VCaP (cell line): ENCODE measurements at regions not wholly inside any gene's neighbourhood (a gene's known extent, or its start where the extent isn't known, plus 50 kb on each side); places are given as distances from the start of the nearest gene placed in this dataset.

Source experiments
- H3K27ac ChIP-seq: fragments of 450-650 bp; 2 replicates; pipeline ENCODE4 v1.5.1; 2017
- TF ChIP-seq, protein P1 (sequence below): fragments of 450-650 bp; conservative IDR thresholded peaks from 2 replicates; pipeline ENCODE4 v1.5.1; 2017; ENCODE audit warnings: mild to moderate bottlenecking, moderate library complexity

DNA sequence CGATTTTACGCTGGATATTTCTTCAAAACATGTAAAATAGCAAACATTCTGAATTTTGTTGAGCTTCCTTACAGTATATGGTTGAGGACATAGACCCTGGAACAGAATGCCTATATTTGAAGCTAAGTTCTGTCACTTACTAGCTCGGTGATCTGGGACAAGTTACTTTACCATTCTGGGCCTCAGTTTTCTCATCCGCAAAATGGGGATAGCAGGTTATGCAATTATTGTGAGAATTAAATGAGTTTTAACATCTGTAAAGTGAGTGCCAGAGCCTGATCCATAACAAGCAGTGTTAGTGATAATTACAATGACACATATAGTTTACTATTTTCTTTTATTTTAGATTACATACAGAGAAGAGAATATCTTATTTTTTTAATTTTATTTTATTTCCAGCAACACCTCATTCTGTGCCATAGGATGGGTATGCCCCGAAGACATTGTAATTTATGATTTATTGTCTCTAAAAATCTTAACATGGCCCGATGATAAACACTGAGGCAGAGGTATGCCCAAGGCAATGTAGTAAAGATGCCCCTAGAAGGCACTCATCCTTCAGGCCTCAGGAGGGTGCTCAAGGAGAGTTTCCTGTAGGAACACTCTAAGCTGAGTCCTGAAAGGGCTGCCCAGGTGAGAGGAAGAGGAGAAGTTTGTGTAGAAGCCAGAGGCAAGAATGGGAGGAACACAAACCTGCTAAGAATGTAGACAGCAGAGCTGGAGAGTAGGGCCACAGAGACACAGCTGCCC lies 250.9 kb downstream of the BCL11A start:
- TF ChIP-seq, protein P1, sequence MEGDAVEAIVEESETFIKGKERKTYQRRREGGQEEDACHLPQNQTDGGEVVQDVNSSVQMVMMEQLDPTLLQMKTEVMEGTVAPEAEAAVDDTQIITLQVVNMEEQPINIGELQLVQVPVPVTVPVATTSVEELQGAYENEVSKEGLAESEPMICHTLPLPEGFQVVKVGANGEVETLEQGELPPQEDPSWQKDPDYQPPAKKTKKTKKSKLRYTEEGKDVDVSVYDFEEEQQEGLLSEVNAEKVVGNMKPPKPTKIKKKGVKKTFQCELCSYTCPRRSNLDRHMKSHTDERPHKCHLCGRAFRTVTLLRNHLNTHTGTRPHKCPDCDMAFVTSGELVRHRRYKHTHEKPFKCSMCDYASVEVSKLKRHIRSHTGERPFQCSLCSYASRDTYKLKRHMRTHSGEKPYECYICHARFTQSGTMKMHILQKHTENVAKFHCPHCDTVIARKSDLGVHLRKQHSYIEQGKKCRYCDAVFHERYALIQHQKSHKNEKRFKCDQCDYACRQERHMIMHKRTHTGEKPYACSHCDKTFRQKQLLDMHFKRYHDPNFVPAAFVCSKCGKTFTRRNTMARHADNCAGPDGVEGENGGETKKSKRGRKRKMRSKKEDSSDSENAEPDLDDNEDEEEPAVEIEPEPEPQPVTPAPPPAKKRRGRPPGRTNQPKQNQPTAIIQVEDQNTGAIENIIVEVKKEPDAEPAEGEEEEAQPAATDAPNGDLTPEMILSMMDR: no peak
- H3K27ac ChIP-seq: no peak overlapping the region

DNA sequence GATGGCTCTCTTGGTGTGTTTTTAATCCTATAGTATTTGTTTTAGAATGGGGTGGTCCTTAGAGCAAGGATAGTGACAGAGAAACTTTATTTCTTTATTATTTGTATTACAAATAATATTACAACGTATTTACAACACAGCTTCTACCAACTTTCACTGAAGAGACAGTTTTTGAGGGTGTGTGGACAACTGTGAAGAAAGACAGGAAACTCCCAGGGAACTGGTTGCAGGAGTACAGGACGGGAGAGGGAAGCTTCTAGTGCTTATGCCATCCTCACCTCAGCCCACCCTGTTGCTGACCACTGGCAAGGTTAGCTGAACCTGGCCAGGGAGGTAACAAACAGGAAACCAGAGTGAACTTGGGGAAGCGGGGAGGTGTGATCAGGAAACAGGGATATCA lies 251.7 kb downstream of the BCL11A start:
- no peak overlapping the region for H3K27ac ChIP-seq
- TF ChIP-seq, protein P1: no peak

DNA sequence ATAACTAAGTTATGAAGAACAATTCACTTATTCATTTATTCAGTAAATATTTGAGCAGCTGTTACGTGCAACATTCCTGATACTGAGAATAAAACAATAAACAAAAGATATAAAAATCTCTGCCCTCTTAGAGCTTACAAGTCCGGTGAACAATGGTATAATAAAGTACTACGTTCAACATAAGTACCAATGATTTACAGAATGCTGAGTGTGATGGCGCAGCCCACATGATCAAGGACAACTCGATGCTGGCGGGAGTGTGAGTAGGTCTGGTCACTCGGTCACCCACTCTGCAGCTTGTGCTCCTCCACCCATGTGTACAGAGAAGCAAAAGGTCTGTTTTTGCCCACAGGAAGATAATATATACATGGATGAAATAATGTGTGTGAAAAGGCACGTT lies 254.3 kb downstream of the BCL11A start:
- TF ChIP-seq, protein P1: no peak
- H3K27ac ChIP-seq: no peak overlapping the region

DNA sequence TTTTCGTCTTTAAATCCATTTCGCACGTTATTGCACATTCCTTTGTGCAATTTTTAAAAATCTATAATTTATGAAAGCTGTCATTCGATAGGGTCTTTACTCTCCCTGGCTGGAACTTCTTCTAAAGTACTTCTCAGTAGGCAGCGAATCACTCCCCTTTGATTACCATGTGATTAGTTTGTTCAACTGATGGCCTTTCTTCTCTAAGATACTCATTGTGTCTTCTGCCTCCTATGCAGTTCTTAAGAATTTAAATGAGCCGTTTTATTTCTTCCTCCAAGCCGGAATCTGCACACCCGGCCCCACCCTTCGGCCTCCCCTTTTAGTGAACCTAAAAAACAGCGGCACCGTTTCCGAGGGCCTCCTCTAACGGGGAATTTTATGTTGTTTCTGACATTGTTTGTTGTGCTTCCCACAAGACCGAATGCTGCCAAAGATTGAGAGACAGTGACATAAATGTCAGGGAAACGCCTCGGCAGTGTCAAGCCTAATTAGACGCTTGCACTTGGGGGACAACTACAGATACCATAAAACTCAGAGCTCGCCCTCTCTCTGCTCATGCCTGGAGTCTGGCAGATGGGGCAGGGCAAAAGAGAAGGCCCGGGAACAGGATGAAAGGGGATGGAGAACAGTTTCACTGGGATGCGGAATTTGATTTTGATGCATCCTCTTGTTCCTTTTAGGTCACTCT lies 255.3 kb downstream of the BCL11A start:
- TF ChIP-seq, protein P1: no peak
- H3K27ac ChIP-seq: no peak overlapping the region

DNA sequence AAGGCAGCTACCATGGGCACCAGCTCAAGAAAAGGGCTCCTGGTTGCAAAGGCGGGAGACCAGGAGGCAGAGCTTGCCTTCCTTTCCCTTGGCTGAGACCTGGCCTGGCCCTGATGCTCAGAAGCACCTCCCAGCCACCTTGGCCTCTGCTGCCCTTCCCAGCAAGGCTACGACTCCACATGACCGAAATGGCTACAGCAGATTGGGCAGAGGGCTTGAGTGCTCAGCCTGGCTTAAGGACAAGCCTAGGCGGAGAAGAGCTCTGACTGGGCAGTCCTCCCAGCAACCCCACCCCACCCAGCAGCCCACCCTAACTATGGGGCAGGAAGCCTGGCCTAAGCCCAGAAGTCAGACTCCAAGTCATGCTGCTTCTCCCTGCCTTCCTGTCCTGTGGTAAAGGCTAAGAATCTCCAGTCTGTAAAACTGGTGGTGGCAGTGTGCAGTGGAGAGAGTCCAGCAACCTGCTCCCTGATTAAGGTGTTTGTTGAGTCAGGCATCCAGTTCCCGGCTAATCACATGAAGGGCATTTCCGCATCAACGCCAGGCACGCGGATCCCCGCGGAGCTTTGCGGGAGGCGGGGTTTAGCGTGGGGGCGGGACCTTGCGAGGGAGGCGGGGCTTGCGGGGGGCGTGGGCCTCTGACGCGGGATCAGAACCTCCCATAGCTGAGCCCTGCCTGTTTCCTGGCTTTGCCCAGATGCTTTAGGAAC lies 256.0 kb downstream of the BCL11A start:
- TF ChIP-seq, protein P1: no peak

DNA sequence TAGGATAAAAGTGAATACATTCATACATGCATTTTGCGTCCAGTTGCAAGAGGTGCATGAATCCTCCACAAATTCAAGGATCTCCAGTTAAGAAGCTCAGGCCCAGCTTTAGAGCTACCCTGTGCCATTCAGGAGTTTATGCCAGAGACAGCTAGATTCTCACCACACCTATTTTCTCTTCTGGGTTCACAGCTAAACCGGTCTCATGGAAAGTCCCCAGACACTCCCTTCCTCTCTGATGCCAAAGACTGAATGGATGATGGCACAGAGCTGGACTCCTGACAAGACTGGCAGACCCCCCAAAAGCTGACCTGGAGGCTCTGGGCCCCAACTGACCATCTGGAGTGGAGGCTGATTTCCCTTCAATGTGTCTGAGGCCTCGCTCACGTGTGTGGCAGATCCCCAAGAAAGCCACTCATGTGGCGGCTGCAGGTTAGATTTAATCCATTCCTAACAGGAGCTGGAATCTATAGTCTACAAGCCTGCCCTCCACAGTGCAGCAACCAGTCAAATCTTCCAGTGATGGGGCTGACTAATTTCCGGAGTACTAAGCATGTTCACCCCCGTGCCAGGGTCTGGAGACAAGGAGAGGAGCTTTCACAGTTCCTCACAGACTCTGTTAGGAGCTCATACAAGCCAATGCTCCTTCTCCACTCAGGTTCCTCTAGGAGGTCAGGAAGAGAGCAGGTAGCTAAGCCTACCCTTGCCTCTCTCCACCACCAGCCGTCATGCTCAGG lies 257.1 kb downstream of the BCL11A start:
- TF ChIP-seq, protein P1: no peak
- no peak overlapping the region for H3K27ac ChIP-seq

More for the DNA sequence above, 256.0 kb downstream of the BCL11A start:
- H3K27ac ChIP-seq: no peak overlapping the region

DNA sequence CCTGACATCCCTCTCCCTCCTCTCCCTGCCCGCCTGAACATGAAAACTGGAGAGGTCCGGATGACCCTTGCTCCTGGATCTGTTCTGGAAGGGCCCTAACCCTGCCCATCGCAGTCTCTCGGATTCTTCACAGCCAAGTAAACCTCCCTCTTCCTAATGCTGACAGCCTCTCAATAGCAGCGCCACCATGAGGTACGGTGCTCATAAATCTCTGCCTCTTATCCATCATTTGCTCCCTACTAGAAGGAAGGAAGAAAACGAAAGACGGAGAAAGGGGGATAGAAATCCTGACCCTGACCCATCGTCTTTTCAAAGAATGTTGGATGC lies 257.9 kb downstream of the BCL11A start:
- no peak overlapping the region for H3K27ac ChIP-seq
- TF ChIP-seq, protein P1: no peak
